ENCODE measurements at regions not wholly inside any gene's neighbourhood (a gene's known extent, or its start where the extent isn't known, plus 50 kb on each side); places are given as distances from the start of the nearest gene placed in this dataset.
A peak's percentile ranks its signal among the peaks of the same experiment; 100 is the strongest.

DNA sequence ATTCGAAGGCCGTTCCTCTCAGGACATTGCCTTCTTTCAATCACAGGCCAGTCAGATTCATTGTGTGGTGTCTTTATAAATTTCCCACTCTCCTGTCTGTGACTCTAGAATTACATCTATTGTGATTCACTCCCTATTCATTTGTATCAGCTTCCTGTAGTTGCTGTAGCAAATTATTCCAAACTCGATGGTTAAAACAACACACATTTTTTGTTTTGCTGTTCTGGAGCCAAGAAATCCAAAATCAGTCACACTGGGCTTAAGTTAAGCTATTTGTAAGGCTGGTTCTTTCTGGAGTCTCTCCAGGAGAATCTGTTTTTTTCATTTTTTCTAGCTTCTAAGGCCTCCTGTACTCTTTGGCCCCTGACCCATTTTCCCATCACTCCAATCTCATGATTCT is 1487.0 kb upstream of the SLC10A2 start (continued):
- TF ChIP-seq, protein P1, sequence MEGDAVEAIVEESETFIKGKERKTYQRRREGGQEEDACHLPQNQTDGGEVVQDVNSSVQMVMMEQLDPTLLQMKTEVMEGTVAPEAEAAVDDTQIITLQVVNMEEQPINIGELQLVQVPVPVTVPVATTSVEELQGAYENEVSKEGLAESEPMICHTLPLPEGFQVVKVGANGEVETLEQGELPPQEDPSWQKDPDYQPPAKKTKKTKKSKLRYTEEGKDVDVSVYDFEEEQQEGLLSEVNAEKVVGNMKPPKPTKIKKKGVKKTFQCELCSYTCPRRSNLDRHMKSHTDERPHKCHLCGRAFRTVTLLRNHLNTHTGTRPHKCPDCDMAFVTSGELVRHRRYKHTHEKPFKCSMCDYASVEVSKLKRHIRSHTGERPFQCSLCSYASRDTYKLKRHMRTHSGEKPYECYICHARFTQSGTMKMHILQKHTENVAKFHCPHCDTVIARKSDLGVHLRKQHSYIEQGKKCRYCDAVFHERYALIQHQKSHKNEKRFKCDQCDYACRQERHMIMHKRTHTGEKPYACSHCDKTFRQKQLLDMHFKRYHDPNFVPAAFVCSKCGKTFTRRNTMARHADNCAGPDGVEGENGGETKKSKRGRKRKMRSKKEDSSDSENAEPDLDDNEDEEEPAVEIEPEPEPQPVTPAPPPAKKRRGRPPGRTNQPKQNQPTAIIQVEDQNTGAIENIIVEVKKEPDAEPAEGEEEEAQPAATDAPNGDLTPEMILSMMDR (IDR thresholded peaks at IDR 0.05 in 2 of 3, conservative IDR thresholded peaks at IDR 0.05 in 1 of 3; ENCODE audit: borderline replicate concordance in 1 of 3, insufficient read depth in 1 of 3, low read depth in 2 of 3, low read length in 2 of 3) = no peak

DNA sequence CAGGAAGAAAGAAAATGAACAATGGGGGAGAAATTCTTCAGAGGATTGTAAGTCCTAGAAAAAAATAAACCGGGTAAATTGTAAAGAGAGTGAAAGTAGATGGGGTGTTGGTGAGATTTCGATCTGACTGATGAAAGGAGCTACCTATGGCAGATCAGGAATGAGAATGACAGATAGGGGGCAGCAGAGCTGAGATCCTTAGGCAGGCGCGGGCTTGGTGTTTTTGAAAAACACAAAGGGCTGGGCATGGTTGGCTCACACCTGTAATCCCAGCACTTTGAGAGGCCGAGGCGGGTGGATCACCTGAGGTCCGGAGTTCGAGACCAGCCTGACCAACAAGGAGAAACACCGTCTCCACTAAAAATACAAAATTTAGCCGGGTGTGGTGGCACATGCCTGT is 1468.6 kb upstream of the SLC10A2 start:
- TF ChIP-seq, protein P1 (IDR thresholded peaks at IDR 0.05 in 2 of 3, conservative IDR thresholded peaks at IDR 0.05 in 1 of 3; ENCODE audit: borderline replicate concordance in 1 of 3, insufficient read depth in 1 of 3, low read depth in 2 of 3, low read length in 2 of 3) = peak in 2 of 3 experiments; percentile 46 to 50; a peak in 4 of 6 replicates
- TF ChIP-seq, protein P2, sequence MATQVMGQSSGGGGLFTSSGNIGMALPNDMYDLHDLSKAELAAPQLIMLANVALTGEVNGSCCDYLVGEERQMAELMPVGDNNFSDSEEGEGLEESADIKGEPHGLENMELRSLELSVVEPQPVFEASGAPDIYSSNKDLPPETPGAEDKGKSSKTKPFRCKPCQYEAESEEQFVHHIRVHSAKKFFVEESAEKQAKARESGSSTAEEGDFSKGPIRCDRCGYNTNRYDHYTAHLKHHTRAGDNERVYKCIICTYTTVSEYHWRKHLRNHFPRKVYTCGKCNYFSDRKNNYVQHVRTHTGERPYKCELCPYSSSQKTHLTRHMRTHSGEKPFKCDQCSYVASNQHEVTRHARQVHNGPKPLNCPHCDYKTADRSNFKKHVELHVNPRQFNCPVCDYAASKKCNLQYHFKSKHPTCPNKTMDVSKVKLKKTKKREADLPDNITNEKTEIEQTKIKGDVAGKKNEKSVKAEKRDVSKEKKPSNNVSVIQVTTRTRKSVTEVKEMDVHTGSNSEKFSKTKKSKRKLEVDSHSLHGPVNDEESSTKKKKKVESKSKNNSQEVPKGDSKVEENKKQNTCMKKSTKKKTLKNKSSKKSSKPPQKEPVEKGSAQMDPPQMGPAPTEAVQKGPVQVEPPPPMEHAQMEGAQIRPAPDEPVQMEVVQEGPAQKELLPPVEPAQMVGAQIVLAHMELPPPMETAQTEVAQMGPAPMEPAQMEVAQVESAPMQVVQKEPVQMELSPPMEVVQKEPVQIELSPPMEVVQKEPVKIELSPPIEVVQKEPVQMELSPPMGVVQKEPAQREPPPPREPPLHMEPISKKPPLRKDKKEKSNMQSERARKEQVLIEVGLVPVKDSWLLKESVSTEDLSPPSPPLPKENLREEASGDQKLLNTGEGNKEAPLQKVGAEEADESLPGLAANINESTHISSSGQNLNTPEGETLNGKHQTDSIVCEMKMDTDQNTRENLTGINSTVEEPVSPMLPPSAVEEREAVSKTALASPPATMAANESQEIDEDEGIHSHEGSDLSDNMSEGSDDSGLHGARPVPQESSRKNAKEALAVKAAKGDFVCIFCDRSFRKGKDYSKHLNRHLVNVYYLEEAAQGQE (IDR thresholded peaks at IDR 0.05; ENCODE audit: low read depth) = no peak
- ChIA-PET CTCF (interaction anchor here (1.2 kb wide), 1 partner anchor 21 kb away, joined by 3 read pairs; no protein-coding TSS in a partner anchor), POLR2A (no interaction called here), RAD21 (ENCODE audit: low non-redundant PET in 1 of 2, low total read pairs in 2 of 2, uncharacterized antibody in 2 of 2, unreplicated experiment in 2 of 2) (no interaction called here)
- H3K4me3 ChIP-seq (replicated peaks in 1 of 2; ENCODE audit: low read depth in 1 of 2, low read length in 2 of 2) = no peak overlapping the region
- no peaks in the 10 kb centered on the region for H3K4me1 ChIP-seq (ENCODE audit: control insufficient read depth in 1 of 2, insufficient read depth in 2 of 2, low read length in 2 of 2)
- no peaks in the 10 kb centered on the region for H4K20me1 ChIP-seq (ENCODE audit: insufficient read depth)
- H3K9me2 ChIP-seq (ENCODE audit: insufficient read depth) = no peaks in the 10 kb centered on the region
- H3K9ac ChIP-seq (ENCODE audit: low read length) = no peak overlapping the region
- ATAC-seq (peak; percentile 65), DNase-seq (ENCODE audit: low read depth, low spot score) (peak; percentile 3)
- no peak overlapping the region for H2AFZ ChIP-seq (ENCODE audit: low read depth, low read length, poor library complexity, severe bottlenecking)
- intact Hi-C loops (cut with micrococcal nuclease) = no loop called here
- no peaks in the 10 kb centered on the region for H3K79me2 ChIP-seq (ENCODE audit: insufficient read depth, low read length)
- no TSS peak for BruUV-seq (replicated peaks)
- no peak overlapping the region for H3K4me2 ChIP-seq (ENCODE audit: low read length)
- no peaks in the 10 kb centered on the region for H3K36me3 ChIP-seq (ENCODE audit: control insufficient read depth in 1 of 2, insufficient read depth in 2 of 2, low read length in 2 of 2)
- no peaks in the 10 kb centered on the region for H3K9me3 ChIP-seq (ENCODE audit: control insufficient read depth in 1 of 2, insufficient read depth in 1 of 2, low read depth in 1 of 2, low read length in 2 of 2)
- H3K27me3 ChIP-seq (ENCODE audit: insufficient read depth, low read length) = no peaks in the 10 kb centered on the region
- no peak overlapping the region for H3K27ac ChIP-seq (ENCODE audit: low read depth, low read length)

Data from HCT116 (cell line).